K562 (cell line): ENCODE measurements at regions not wholly inside any gene's neighbourhood (a gene's known extent, or its start where the extent isn't known, plus 50 kb on each side); places are given as distances from the start of the nearest gene placed in this dataset.

Experiments used
- BCOR ChIP-seq: fragments of 450-650 bp; IDR thresholded peaks from 2 replicates; pipeline ENCODE4 v1.6.1; 2016
- E2F5 ChIP-seq: sonication (generic); formaldehyde crosslinking; IDR thresholded peaks from 2 replicates; pipeline ENCODE4 v1.8.0; 2022; ENCODE audit warnings: mild to moderate bottlenecking, missing genetic modification reagents
- ELF1 ChIP-seq: fragments of 200-800 bp; sonication (Bioruptor generic); IDR thresholded peaks from 2 replicates; pipeline ENCODE4 v1.6.1; 2016; ENCODE audit warnings: missing genetic modification characterization, missing compliant biosample characterization
- GATAD2B ChIP-seq: fragments of 450-650 bp; IDR thresholded peaks from 2 replicates; pipeline ENCODE4 v1.6.1; 2017; ENCODE audit warnings: mild to moderate bottlenecking, borderline replicate concordance
- NFIX ChIP-seq: fragments of 250-450 bp; sonication (Bioruptor Pico); IDR thresholded peaks from 2 replicates; pipeline ENCODE4 v1.4.0; 2020; ENCODE audit warnings: low read depth, mild to moderate bottlenecking, moderate library complexity
- RBM14 ChIP-seq: fragments of 200-400 bp; formaldehyde crosslinking; IDR thresholded peaks from 2 replicates; pipeline ENCODE4 v1.6.1; 2018; ENCODE audit warnings: low read depth, mild to moderate bottlenecking, low read length, moderate library complexity, borderline replicate concordance; ENCODE audit not compliant: insufficient read depth
- SNRNP70 ChIP-seq: fragments of 200-400 bp; formaldehyde crosslinking; optimal IDR thresholded peaks from 2 replicates; pipeline ENCODE3; 2017; ENCODE audit warnings: low read depth, low read length
- SOX6 ChIP-seq: fragments of 450-650 bp; IDR thresholded peaks from 2 replicates; pipeline ENCODE4 v1.6.1; 2014; ENCODE audit warnings: mild to moderate bottlenecking
- TCF7 ChIP-seq: sonication (generic); IDR thresholded peaks from 2 replicates; pipeline ENCODE4 v1.6.1; 2016; ENCODE audit warnings: antibody characterized with exemption, borderline replicate concordance
- TRIM24 ChIP-seq, 2 experiments: fragments of 450-650 bp; IDR thresholded peaks; 2 replicates each; pipeline ENCODE4 v1.6.1; 2016
- ZNF253 ChIP-seq: fragments of 250-450 bp; sonication (Bioruptor Pico); conservative IDR thresholded peaks from 2 replicates; pipeline ENCODE4 v1.6.1; 2021; ENCODE audit warnings: mild to moderate bottlenecking
- TF ChIP-seq, protein P1 (sequence below): fragments of 450-650 bp; IDR thresholded peaks from 2 replicates; pipeline ENCODE4 v1.6.1; 2016; ENCODE audit warnings: low read depth
- TF ChIP-seq, protein P2 (sequence below): fragments of 150-350 bp; IDR thresholded peaks from 2 replicates; pipeline ENCODE4 v1.6.1; 2014; ENCODE audit warnings: low read depth, mild to moderate bottlenecking, low read length, borderline replicate concordance
- TF ChIP-seq, protein P3 (sequence below), 2 experiments: fragments of 450-650 bp; IDR thresholded peaks; 2 replicates each; pipeline ENCODE4 v1.6.1; 2016

DNA sequence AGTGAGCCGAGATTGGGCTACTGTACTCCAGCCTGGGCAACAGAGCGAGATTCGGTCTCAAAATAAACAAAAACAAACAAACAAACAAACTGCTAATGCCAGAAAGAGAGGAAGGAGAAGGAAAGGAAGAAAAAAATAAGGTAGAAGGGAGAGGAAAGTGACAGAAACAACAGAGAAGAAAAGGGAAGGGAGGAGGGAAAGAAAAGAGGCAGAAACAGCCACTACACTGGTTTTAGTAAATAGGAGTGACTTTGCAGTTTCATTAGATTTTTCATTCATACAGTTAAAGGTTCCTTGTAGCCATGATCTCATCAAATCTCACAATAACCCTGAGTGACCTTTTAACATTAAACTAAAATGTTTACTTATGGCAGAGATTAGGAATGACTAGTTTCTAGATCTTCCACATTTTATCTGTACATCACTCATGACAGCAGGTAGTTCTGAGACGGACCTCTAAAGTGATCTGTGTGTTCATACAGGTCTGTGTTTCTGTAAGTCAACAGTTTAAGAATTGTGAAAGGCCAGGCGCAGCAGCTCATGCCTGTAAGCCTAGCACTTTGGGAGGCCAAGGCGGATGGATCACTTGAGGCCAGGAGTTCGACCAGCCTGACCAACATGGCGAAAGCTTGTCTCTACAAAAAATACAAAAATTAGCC, 191.3 kb upstream of the KLF14 start (continued):
- TF ChIP-seq, protein P1, sequence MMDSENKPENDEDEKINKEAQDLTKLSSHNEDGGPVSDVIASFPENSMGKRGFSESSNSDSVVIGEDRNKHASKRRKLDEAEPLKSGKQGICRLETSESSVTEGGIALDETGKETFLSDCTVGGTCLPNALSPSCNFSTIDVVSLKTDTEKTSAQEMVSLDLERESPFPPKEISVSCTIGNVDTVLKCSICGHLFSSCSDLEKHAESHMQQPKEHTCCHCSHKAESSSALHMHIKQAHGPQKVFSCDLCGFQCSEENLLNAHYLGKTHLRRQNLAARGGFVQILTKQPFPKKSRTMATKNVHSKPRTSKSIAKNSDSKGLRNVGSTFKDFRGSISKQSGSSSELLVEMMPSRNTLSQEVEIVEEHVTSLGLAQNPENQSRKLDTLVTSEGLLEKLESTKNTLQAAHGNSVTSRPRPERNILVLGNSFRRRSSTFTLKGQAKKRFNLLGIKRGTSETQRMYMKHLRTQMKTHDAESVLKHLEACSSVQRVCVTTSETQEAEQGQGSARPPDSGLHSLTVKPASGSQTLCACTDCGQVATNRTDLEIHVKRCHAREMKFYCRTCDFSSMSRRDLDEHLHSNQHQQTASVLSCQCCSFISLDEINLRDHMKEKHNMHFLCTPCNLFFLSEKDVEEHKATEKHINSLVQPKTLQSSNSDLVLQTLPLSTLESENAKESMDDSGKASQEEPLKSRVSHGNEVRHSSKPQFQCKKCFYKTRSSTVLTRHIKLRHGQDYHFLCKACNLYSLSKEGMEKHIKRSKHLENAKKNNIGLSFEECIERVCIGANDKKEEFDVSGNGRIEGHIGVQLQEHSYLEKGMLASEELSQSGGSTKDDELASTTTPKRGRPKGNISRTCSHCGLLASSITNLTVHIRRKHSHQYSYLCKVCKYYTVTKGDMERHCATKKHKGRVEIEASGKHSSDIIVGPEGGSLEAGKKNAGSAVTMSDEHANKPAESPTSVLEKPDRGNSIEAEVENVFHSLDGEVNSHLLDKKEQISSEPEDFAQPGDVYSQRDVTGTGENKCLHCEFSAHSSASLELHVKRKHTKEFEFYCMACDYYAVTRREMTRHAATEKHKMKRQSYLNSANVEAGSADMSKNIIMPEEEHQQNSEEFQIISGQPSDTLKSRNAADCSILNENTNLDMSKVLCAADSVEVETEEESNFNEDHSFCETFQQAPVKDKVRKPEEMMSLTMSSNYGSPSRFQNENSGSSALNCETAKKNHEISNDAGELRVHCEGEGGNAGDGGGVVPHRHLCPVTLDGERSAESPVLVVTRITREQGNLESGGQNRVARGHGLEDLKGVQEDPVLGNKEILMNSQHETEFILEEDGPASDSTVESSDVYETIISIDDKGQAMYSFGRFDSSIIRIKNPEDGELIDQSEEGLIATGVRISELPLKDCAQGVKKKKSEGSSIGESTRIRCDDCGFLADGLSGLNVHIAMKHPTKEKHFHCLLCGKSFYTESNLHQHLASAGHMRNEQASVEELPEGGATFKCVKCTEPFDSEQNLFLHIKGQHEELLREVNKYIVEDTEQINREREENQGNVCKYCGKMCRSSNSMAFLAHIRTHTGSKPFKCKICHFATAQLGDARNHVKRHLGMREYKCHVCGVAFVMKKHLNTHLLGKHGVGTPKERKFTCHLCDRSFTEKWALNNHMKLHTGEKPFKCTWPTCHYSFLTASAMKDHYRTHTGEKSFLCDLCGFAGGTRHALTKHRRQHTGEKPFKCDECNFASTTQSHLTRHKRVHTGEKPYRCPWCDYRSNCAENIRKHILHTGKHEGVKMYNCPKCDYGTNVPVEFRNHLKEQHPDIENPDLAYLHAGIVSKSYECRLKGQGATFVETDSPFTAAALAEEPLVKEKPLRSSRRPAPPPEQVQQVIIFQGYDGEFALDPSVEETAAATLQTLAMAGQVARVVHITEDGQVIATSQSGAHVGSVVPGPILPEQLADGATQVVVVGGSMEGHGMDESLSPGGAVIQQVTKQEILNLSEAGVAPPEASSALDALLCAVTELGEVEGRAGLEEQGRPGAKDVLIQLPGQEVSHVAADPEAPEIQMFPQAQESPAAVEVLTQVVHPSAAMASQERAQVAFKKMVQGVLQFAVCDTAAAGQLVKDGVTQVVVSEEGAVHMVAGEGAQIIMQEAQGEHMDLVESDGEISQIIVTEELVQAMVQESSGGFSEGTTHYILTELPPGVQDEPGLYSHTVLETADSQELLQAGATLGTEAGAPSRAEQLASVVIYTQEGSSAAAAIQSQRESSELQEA = 0 out of 2 replicates have a peak, but pooled peaks have one; percentile 24
- TF ChIP-seq GATAD2B = peak; percentile 18; the same call in 1 of the 2 replicates
- TF ChIP-seq ZNF253 (CRISPR knock-in tag) = no peak
- 0 out of 2 replicates have a peak, but pooled peaks have one; percentile 27 for TF ChIP-seq SOX6
- 0 out of 2 replicates have a peak, but pooled peaks have one; percentile 28 for TF ChIP-seq BCOR
- TF ChIP-seq, protein P2, sequence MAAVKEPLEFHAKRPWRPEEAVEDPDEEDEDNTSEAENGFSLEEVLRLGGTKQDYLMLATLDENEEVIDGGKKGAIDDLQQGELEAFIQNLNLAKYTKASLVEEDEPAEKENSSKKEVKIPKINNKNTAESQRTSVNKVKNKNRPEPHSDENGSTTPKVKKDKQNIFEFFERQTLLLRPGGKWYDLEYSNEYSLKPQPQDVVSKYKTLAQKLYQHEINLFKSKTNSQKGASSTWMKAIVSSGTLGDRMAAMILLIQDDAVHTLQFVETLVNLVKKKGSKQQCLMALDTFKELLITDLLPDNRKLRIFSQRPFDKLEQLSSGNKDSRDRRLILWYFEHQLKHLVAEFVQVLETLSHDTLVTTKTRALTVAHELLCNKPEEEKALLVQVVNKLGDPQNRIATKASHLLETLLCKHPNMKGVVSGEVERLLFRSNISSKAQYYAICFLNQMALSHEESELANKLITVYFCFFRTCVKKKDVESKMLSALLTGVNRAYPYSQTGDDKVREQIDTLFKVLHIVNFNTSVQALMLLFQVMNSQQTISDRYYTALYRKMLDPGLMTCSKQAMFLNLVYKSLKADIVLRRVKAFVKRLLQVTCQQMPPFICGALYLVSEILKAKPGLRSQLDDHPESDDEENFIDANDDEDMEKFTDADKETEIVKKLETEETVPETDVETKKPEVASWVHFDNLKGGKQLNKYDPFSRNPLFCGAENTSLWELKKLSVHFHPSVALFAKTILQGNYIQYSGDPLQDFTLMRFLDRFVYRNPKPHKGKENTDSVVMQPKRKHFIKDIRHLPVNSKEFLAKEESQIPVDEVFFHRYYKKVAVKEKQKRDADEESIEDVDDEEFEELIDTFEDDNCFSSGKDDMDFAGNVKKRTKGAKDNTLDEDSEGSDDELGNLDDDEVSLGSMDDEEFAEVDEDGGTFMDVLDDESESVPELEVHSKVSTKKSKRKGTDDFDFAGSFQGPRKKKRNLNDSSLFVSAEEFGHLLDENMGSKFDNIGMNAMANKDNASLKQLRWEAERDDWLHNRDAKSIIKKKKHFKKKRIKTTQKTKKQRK = no peak
- TF ChIP-seq NFIX (CRISPR knock-in tag) = no peak
- no peak for TF ChIP-seq SNRNP70
- no peak for TF ChIP-seq E2F5 (CRISPR knock-in tag)
- TF ChIP-seq TCF7 = no peak
- no peak for TF ChIP-seq RBM14
- TF ChIP-seq TRIM24 (IDR thresholded peaks at IDR 0.05) = no peak
- TF ChIP-seq ELF1 (tag) = no peak
- TF ChIP-seq, protein P3, sequence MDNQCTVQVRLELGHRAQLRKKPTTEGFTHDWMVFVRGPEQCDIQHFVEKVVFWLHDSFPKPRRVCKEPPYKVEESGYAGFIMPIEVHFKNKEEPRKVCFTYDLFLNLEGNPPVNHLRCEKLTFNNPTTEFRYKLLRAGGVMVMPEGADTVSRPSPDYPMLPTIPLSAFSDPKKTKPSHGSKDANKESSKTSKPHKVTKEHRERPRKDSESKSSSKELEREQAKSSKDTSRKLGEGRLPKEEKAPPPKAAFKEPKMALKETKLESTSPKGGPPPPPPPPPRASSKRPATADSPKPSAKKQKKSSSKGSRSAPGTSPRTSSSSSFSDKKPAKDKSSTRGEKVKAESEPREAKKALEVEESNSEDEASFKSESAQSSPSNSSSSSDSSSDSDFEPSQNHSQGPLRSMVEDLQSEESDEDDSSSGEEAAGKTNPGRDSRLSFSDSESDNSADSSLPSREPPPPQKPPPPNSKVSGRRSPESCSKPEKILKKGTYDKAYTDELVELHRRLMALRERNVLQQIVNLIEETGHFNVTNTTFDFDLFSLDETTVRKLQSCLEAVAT (IDR thresholded peaks at IDR 0.05) = peak; percentile 47 to 58; a peak in 1 of 4 replicates
